EL (cell line): ENCODE measurements at regions not wholly inside any gene's neighbourhood (a gene's known extent, or its start where the extent isn't known, plus 50 kb on each side); places are given as distances from the start of the nearest gene placed in this dataset.

Experiments
- DNase-seq: peaks from one replicate; pipeline ENCODE4 v3.0.0-alpha.2; 2016

GRCh38 chr12:71009430-71010142 is 89.0 kb upstream of the PTPRR start:
- no peak for DNase-seq

- DNase-seq: no peak
Observed at GRCh38 chr12:71008616-71009015, 88.1 kb upstream of the PTPRR start.

GRCh38 chr12:71007781-71008404 is 87.4 kb upstream of the PTPRR start:
- DNase-seq: no peak

- no peak for DNase-seq
Observed at GRCh38 chr12:71007020-71007419, 86.5 kb upstream of the PTPRR start.

- no peak for DNase-seq
Observed at GRCh38 chr12:71005166-71005565, 84.6 kb upstream of the PTPRR start.

GRCh38 chr12:71004578-71004977 is 84.0 kb upstream of the PTPRR start:
- no peak for DNase-seq

GRCh38 chr12:71000748-71001147 is 80.2 kb upstream of the PTPRR start:
- DNase-seq: no peak

- no peak for DNase-seq
Observed at GRCh38 chr12:71000255-71000654, 79.7 kb upstream of the PTPRR start.

- DNase-seq: peak; percentile 0
Observed at GRCh38 chr12:70994217-70994788, 73.8 kb upstream of the PTPRR start.

- no peak for DNase-seq
Observed at GRCh38 chr12:70989232-70989631, 68.7 kb upstream of the PTPRR start.

- DNase-seq: no peak
Observed at GRCh38 chr12:70985850-70986249, 65.3 kb upstream of the PTPRR start.

GRCh38 chr12:70983692-70984091 is 63.2 kb upstream of the PTPRR start:
- DNase-seq: no peak

GRCh38 chr12:70982991-70983390 is 62.5 kb upstream of the PTPRR start:
- no peak for DNase-seq

GRCh38 chr12:70982286-70982685 is 61.7 kb upstream of the PTPRR start:
- DNase-seq: no peak

GRCh38 chr12:70971001-70971794 is 50.7 kb upstream of the PTPRR start:
- DNase-seq: no peak
